ENCODE measurements at regions not wholly inside any gene's neighbourhood (a gene's known extent, or its start where the extent isn't known, plus 50 kb on each side); places are given as distances from the start of the nearest gene placed in this dataset.

DNA sequence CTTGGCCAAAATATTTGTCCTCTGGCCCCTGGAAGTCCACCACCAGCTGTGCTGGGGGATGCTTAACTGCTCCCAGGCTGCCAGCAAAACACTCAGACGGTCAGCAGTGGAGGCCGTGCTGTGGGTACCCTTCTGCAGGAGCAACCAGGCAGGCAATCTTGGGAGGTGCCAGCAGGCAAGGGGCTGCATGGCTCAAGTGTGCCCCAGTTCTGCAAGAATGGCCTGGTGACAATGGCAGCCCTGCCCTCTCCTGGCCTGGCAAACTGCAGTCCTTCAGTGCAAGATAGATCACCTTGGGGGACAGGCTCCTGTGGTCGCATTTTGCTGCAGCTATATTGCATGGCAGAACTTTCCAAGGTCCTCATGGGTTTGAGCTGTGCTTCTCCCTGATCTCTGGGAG, 728.3 kb downstream of the TMTC2 start:
- peaks cover 8% of the 10 kb centered on the region for H3K9me3 ChIP-seq (ENCODE audit: control insufficient read depth, insufficient read depth, low read length)
- H3K4me1 Mint-ChIP-seq = no peaks in the 10 kb centered on the region
- intact Hi-C loops (cut with micrococcal nuclease) = no loop called here
- H3K36me3 ChIP-seq (ENCODE audit: control insufficient read depth, insufficient read depth, low read length) = no peaks in the 10 kb centered on the region
- no peak overlapping the region for H3K27ac Mint-ChIP-seq
- no peaks in the 10 kb centered on the region for H3K27me3 ChIP-seq (ENCODE audit: control insufficient read depth, insufficient read depth, low read length)
- H3K4me1 ChIP-seq (ENCODE audit: control insufficient read depth, insufficient read depth, low read length) = no peaks in the 10 kb centered on the region
- H3K27ac ChIP-seq (ENCODE audit: low read length) = no peak overlapping the region
- H3K4me3 Mint-ChIP-seq = no peak overlapping the region
- no peak overlapping the region for H3K4me3 ChIP-seq (ENCODE audit: low read length)
- no peak for ATAC-seq
- TF ChIP-seq, protein P1, sequence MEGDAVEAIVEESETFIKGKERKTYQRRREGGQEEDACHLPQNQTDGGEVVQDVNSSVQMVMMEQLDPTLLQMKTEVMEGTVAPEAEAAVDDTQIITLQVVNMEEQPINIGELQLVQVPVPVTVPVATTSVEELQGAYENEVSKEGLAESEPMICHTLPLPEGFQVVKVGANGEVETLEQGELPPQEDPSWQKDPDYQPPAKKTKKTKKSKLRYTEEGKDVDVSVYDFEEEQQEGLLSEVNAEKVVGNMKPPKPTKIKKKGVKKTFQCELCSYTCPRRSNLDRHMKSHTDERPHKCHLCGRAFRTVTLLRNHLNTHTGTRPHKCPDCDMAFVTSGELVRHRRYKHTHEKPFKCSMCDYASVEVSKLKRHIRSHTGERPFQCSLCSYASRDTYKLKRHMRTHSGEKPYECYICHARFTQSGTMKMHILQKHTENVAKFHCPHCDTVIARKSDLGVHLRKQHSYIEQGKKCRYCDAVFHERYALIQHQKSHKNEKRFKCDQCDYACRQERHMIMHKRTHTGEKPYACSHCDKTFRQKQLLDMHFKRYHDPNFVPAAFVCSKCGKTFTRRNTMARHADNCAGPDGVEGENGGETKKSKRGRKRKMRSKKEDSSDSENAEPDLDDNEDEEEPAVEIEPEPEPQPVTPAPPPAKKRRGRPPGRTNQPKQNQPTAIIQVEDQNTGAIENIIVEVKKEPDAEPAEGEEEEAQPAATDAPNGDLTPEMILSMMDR (IDR thresholded peaks at IDR 0.05) = no peak
- H3K9me3 Mint-ChIP-seq = peaks cover 9 to 10% of the 10 kb centered on the region in 2 donors
- H3K27me3 Mint-ChIP-seq (ENCODE audit: low read depth in 2 of 2) = no peaks in the 10 kb centered on the region
- WGBS (ENCODE audit: insufficient coverage) = 84% methylated on average over 3 of the region's 3 CpGs
- DNase-seq = no peak
- no peaks in the 10 kb centered on the region for H3K36me3 Mint-ChIP-seq

DNA sequence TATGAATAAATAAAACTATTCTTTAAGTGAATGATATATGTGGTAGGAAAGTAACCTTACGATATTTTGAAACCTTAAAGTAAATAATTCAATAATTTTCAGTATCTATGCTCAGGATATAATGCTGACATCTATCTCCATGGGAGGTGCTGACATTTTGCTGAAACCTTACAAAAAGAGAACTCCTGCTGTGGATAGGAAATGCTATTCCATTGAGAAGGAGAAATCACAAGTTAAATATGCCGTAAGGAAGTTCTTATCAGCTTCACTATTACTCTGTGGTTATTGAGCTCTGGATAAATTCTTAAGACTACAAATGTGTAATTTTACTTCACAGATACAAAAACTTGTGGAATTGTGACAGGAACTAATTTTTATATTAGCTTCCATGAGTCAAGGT, 722.1 kb downstream of the TMTC2 start:
- TF ChIP-seq, protein P1 (IDR thresholded peaks at IDR 0.05) = no peak
- Mint-ChIP-seq H3K4me1 (no peaks in the 10 kb centered on the region), H3K4me3 (no peak overlapping the region)

DNA sequence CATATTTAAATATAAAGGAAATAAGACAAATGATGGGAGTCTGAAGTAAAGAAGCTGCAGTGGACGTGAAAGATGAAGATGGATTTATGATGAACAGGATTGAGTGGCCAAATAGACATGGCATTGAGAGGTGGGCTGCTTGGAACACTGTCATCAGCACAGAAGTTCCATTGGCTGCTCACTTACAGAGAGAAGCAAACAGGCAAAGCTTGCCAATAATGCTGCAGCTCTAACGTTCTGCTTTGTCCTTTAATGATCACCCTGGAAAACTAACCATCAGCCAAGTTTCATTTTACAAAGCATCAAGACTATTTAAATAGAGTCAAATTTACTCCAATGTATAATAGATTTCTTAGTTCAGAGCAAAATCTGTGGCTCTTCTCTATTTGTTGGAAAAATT, 721.4 kb downstream of the TMTC2 start:
- Histone ChIP-seq H3K27me3 (ENCODE audit: control insufficient read depth, insufficient read depth, low read length) (no peaks in the 10 kb centered on the region), H3K4me1 (ENCODE audit: control insufficient read depth, insufficient read depth, low read length) (no peaks in the 10 kb centered on the region), H3K9me3 (ENCODE audit: control insufficient read depth, insufficient read depth, low read length) (no peaks in the 10 kb centered on the region), H3K27ac (ENCODE audit: low read length) (no peak overlapping the region), H3K4me3 (ENCODE audit: low read length) (no peak overlapping the region), H3K36me3 (ENCODE audit: control insufficient read depth, insufficient read depth, low read length) (no peaks in the 10 kb centered on the region)
- H3K4me3 Mint-ChIP-seq = no peak overlapping the region
- no peak overlapping the region for H3K27ac Mint-ChIP-seq
- H3K27me3 Mint-ChIP-seq (ENCODE audit: low read depth in 2 of 2) = no peaks in the 10 kb centered on the region
- ATAC-seq (no peak), DNase-seq (no peak)
- intact Hi-C loops (cut with micrococcal nuclease) = no loop called here
- no peaks in the 10 kb centered on the region for H3K4me1 Mint-ChIP-seq
- H3K9me3 Mint-ChIP-seq = peaks cover 7 to 11% of the 10 kb centered on the region in 2 donors
- TF ChIP-seq, protein P1 (IDR thresholded peaks at IDR 0.05) = no peak
- WGBS (ENCODE audit: insufficient coverage) = 58% methylated on average over 2 of the region's 2 CpGs
- no peaks in the 10 kb centered on the region for H3K36me3 Mint-ChIP-seq

More for the DNA sequence above, 722.1 kb downstream of the TMTC2 start:
- H3K27ac Mint-ChIP-seq = no peak overlapping the region
- Histone ChIP-seq H3K4me1 (ENCODE audit: control insufficient read depth, insufficient read depth, low read length) (no peaks in the 10 kb centered on the region), H3K27ac (ENCODE audit: low read length) (no peak overlapping the region), H3K36me3 (ENCODE audit: control insufficient read depth, insufficient read depth, low read length) (no peaks in the 10 kb centered on the region), H3K27me3 (ENCODE audit: control insufficient read depth, insufficient read depth, low read length) (no peaks in the 10 kb centered on the region), H3K9me3 (ENCODE audit: control insufficient read depth, insufficient read depth, low read length) (no peaks in the 10 kb centered on the region), H3K4me3 (ENCODE audit: low read length) (no peak overlapping the region)
- H3K9me3 Mint-ChIP-seq = peaks cover 7 to 11% of the 10 kb centered on the region in 2 donors
- WGBS (ENCODE audit: insufficient coverage) = 80% methylated on average over 1 of the region's 2 CpGs
- no peaks in the 10 kb centered on the region for H3K36me3 Mint-ChIP-seq
- ATAC-seq (no peak), DNase-seq (no peak)
- no peaks in the 10 kb centered on the region for H3K27me3 Mint-ChIP-seq (ENCODE audit: low read depth in 2 of 2)
- intact Hi-C loops (cut with micrococcal nuclease) = no loop called here

DNA sequence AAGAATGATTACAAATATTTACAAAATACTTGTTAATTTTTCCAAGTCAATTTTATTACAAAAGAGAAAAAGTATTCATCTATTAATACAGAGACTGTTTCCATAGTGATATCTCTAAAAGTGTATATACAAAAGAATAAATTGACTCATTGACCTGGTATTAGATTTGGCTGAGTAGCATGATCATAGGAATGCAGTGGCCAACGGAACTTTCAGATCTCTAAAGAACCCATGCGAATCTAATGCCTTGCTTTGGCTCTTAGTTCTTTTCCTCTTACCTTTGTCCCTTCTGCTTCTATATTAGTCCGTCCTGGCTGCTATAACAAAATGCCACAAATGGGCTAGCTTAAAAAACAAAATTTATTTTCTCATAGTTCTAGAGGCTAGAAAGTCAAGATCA, 717.8 kb downstream of the TMTC2 start:
- Mint-ChIP-seq H3K4me3 (no peak overlapping the region), H3K27ac (no peak overlapping the region), H3K4me1 (no peaks in the 10 kb centered on the region), H3K36me3 (no peaks in the 10 kb centered on the region), H3K9me3 (peaks cover 3 to 11% of the 10 kb centered on the region in 2 donors), H3K27me3 (ENCODE audit: low read depth in 2 of 2) (no peaks in the 10 kb centered on the region)
- Histone ChIP-seq H3K27me3 (ENCODE audit: control insufficient read depth, insufficient read depth, low read length) (no peaks in the 10 kb centered on the region), H3K4me1 (ENCODE audit: control insufficient read depth, insufficient read depth, low read length) (no peaks in the 10 kb centered on the region), H3K27ac (ENCODE audit: low read length) (no peak overlapping the region), H3K4me3 (ENCODE audit: low read length) (no peak overlapping the region), H3K36me3 (ENCODE audit: control insufficient read depth, insufficient read depth, low read length) (no peaks in the 10 kb centered on the region), H3K9me3 (ENCODE audit: control insufficient read depth, insufficient read depth, low read length) (no peaks in the 10 kb centered on the region)
- WGBS (ENCODE audit: insufficient coverage) = 86% methylated on average over 3 of the region's 3 CpGs
- DNase-seq (no peak), ATAC-seq (no peak)
- intact Hi-C loops (cut with micrococcal nuclease) = no loop called here
- TF ChIP-seq, protein P1 (IDR thresholded peaks at IDR 0.05) = no peak

All from natural killer cell (primary cell).